NT2/D1 (cell line): ENCODE measurements at regions not wholly inside any gene's neighbourhood (a gene's known extent, or its start where the extent isn't known, plus 50 kb on each side); places are given as distances from the start of the nearest gene placed in this dataset.
"Not testable (repeated sequence)": the region's sequence is repeated elsewhere in the genome, so short reads cannot be mapped to it uniquely, and the experiment has no call there.

Source experiments
- DNase-seq: peaks from one replicate; pipeline ENCODE4 v3.0.0-alpha.2; 2011; ENCODE audit warnings: low read depth, low spot score
- H3K27me3 ChIP-seq: 2 replicates; pipeline ENCODE4 v1.6.0; 2011; ENCODE audit warnings: mild to moderate bottlenecking; ENCODE audit not compliant: insufficient read length, insufficient read depth
- H3K36me3 ChIP-seq: 2 replicates; pipeline ENCODE4 v1.6.1; 2011; ENCODE audit warnings: mild to moderate bottlenecking, low read length, mixed read lengths; ENCODE audit not compliant: insufficient read depth, insufficient read length
- H3K4me1 ChIP-seq: 2 replicates; pipeline ENCODE4 v1.5.1; 2011; ENCODE audit not compliant: insufficient read depth, insufficient read length
- H3K4me3 ChIP-seq: 2 replicates; pipeline ENCODE4 v1.5.1; 2011; ENCODE audit warnings: low read depth; ENCODE audit not compliant: insufficient read length
- H3K9ac ChIP-seq: 2 replicates; pipeline ENCODE4 v1.6.0; 2011; ENCODE audit warnings: low read depth; ENCODE audit not compliant: insufficient read length
- H3K9me3 ChIP-seq: 2 replicates; pipeline ENCODE4 v1.5.1; 2011; ENCODE audit warnings: mild to moderate bottlenecking, low read length; ENCODE audit not compliant: insufficient read depth
- SUZ12 ChIP-seq: IDR thresholded peaks from 2 replicates; pipeline ENCODE4 v1.6.1; 2011; ENCODE audit not compliant: insufficient read length, insufficient read depth; ENCODE audit errors: extremely low read depth
- YY1 ChIP-seq: IDR thresholded peaks from 2 replicates; pipeline ENCODE4 v1.6.1; 2011; ENCODE audit not compliant: insufficient read length, insufficient read depth
- ZNF274 ChIP-seq: IDR thresholded peaks from 2 replicates; pipeline ENCODE4 v1.6.1; 2011; ENCODE audit warnings: mild to moderate bottlenecking, low read depth, low read length

DNA sequence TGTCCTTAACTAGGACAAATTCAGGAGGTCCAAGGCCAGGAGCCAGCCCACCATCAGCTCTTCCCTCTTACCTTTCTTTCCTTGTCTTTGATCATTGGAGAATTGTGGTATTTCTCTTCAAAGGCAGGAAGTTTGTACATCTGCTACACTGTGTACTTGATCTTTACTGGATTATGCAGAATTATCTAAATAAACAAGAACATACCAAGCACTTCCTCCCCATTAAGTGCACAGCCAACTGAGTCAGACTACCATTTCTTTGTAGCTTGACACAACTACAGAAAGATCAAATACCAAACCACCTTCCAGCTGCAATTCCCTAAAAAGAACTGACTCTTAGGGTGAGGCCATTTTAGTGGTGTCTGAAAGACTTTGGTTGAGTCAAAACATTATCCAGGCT, 195.1 kb downstream of the HDGFL1 start:
- TF ChIP-seq ZNF274 (no peak), YY1 (no peak), SUZ12 (no peak)
- Histone ChIP-seq H3K9me3 (no peaks in the 10 kb centered on the region), H3K27me3 (no peaks in the 10 kb centered on the region), H3K4me3 (no peak overlapping the region), H3K4me1 (no peaks in the 10 kb centered on the region), H3K36me3 (no peaks in the 10 kb centered on the region), H3K9ac (no peak overlapping the region)
- DNase-seq: no peak

DNA sequence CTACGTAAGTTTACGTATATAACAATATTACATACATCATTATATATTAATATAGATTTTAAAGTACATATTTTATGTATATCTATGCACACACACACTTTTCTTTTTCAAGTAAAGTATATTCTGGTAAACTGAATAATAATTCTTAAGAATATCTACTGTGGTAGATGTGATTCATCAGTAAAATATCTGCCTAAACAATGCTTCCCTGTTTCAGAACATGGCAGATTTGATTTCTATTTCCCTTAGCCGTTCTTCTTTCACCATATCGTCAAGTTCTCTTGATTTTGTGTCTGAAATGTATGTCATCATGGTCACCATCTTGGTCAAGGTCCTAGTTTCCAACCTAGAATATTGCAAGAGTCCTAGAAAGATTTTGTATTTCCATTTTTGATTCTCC, 195.6 kb downstream of the HDGFL1 start:
- Histone ChIP-seq H3K36me3 (no peaks in the 10 kb centered on the region), H3K9me3 (no peaks in the 10 kb centered on the region), H3K4me3 (no peak overlapping the region), H3K9ac (no peak overlapping the region), H3K4me1 (no peaks in the 10 kb centered on the region), H3K27me3 (no peaks in the 10 kb centered on the region)
- DNase-seq: no peak
- no peak for TF ChIP-seq ZNF274

DNA sequence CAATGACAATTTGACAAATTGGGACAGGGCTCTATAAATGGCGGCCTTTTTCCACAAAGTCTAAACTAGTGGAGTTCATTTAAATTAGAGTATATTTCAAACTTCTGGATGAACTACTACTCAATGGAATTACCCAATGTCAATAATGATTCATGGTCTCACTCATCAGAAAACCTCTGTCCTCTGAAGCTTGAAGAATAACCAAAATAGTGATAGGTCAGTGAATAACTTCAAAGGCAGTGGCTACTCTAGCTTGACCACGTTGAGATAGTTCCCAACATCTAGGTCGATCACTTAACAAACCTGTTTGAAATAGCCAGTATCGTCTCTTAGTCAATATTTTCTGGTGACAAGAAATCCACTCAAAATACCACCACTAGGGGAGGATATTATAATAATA, 197.6 kb downstream of the HDGFL1 start:
- Histone ChIP-seq H3K4me3 (no peak overlapping the region), H3K9ac (no peak overlapping the region), H3K9me3 (no peaks in the 10 kb centered on the region), H3K36me3 (no peaks in the 10 kb centered on the region), H3K27me3 (no peaks in the 10 kb centered on the region), H3K4me1 (no peaks in the 10 kb centered on the region)
- DNase-seq: no peak
- no peak for TF ChIP-seq YY1
- no peak for TF ChIP-seq SUZ12
- TF ChIP-seq ZNF274: no peak

DNA sequence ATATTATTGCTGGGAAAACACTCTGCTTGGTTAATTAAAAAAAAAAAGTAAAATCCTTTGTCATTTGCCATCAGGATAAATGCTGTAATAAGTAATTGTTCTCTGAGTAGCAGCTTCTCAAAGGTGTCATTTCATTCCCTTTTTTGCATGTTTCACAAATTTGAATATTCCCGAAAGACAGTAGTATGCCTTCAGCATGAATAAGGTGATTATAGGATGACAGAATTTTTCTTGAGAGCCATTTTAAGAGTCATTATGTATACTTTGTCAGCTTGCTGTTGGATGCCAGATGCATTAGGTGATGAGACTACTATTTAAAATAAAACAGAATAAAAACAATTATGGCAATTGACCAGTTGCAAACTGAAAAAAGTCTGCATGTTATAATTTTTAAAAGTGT, 200.7 kb downstream of the HDGFL1 start:
- DNase-seq: no peak
- Histone ChIP-seq H3K9me3 (no peaks in the 10 kb centered on the region), H3K9ac (no peak overlapping the region), H3K36me3 (no peaks in the 10 kb centered on the region), H3K4me3 (no peak overlapping the region), H3K4me1 (no peaks in the 10 kb centered on the region), H3K27me3 (no peaks in the 10 kb centered on the region)
- TF ChIP-seq SUZ12 (no peak), YY1 (no peak), ZNF274 (no peak)

DNA sequence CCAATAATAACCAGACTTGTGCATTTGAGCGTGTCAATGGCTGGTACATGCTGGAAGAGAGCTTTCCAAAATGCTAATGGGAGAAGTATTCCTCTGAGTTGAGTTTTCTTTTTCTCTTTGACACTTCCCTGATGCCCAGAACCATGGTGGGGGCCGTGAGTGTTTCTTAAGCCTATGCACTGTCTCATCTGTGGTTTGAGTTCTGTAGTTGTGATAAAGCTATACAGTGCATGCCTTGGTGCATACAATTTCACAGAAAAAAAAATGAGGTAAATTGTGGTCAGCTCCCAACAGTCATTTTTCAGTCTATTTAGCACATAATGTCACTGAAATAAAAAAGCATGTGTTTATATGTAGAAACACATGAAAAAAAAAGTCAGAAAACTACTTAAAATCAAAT, 204.8 kb downstream of the HDGFL1 start:
- no peak overlapping the region for H3K4me3 ChIP-seq

DNA sequence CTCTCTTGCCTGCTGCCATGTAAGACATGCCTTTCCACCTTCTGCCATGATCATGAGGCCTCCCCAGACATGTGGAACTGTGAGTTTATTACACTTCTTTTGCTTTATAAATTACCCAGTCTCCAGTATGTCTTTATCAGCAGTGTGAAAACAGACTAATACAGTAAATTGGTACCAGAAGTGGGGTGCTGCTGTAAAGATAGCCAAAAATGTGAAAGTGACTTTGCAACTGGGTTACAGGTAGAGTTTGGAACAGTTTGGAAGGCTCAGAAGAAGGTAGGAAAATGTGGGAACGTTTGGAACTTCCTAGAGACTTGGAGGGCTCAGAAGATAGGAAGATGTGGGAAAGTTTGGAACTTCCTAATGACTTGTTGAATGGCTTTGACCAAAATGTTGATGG, 209.1 kb downstream of the HDGFL1 start:
- H3K36me3 ChIP-seq, H3K4me3 ChIP-seq, H3K9ac ChIP-seq, H3K9me3 ChIP-seq, H3K4me1 ChIP-seq, H3K27me3 ChIP-seq, DNase-seq: not testable (repeated sequence)

More for the DNA sequence above, 204.8 kb downstream of the HDGFL1 start:
- Histone ChIP-seq H3K9ac (no peak overlapping the region), H3K4me1 (no peaks in the 10 kb centered on the region), H3K36me3 (no peaks in the 10 kb centered on the region), H3K9me3 (no peaks in the 10 kb centered on the region; the same call in 1 of the 2 replicates), H3K27me3 (no peaks in the 10 kb centered on the region)
- TF ChIP-seq YY1 (no peak), SUZ12 (no peak), ZNF274 (no peak)
- no peak for DNase-seq

DNA sequence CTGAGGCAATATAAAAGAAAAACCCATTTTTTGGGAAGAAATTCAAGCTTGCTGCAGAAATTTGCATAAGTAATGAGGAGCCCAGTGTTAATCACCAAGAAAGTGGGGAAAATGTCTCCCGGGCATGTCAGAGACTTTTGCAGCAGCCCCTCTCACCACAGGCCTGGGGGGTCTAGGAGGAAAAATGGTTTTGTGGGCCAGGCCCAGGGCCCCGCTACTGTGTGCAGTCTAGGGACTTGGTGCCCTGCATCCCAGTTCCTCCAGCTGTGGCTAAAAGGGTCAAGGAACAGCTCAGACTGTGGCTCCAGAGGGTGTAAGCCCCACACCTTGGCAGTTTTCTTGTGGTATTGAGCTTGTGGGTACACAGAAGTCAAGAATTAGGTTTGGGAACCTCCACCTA, 209.7 kb downstream of the HDGFL1 start:
- DNase-seq: no peak
- Histone ChIP-seq H3K4me3 (no peak overlapping the region), H3K36me3 (no peaks in the 10 kb centered on the region), H3K9ac (no peak overlapping the region), H3K27me3 (no peaks in the 10 kb centered on the region), H3K4me1 (no peaks in the 10 kb centered on the region), H3K9me3 (no peaks in the 10 kb centered on the region; the same call in 1 of the 2 replicates)
- no peak for TF ChIP-seq YY1
- no peak for TF ChIP-seq ZNF274
- TF ChIP-seq SUZ12: no peak

DNA sequence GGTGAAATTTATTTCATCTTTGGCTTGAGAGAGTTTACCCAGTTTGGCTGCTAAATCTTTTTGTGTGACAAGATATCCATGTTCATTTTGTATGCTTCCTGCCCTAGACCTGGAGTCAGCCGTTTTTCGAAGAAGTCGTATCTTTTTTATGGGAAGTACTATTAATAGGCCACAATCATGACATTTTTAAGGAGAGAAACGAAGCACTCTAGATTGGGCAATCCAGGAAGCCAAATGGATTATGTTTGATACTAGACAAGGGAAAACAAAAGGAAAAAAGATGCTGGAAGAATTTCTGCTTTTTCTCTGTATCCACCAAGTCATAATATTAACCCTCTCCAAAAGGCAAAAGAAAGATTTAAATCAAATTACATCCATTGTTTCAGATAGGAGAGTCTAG, 214.6 kb downstream of the HDGFL1 start:
- Histone ChIP-seq H3K4me1 (no peaks in the 10 kb centered on the region), H3K9ac (no peak overlapping the region), H3K36me3 (no peaks in the 10 kb centered on the region), H3K4me3 (no peak overlapping the region), H3K27me3 (no peaks in the 10 kb centered on the region), H3K9me3 (no peaks in the 10 kb centered on the region; the same call in 1 of the 2 replicates)
- no peak for TF ChIP-seq ZNF274
- TF ChIP-seq SUZ12: no peak
- no peak for TF ChIP-seq YY1
- no peak for DNase-seq
